ENCODE measurements at regions not wholly inside any gene's neighbourhood (a gene's known extent, or its start where the extent isn't known, plus 50 kb on each side); places are given as distances from the start of the nearest gene placed in this dataset.

DNA sequence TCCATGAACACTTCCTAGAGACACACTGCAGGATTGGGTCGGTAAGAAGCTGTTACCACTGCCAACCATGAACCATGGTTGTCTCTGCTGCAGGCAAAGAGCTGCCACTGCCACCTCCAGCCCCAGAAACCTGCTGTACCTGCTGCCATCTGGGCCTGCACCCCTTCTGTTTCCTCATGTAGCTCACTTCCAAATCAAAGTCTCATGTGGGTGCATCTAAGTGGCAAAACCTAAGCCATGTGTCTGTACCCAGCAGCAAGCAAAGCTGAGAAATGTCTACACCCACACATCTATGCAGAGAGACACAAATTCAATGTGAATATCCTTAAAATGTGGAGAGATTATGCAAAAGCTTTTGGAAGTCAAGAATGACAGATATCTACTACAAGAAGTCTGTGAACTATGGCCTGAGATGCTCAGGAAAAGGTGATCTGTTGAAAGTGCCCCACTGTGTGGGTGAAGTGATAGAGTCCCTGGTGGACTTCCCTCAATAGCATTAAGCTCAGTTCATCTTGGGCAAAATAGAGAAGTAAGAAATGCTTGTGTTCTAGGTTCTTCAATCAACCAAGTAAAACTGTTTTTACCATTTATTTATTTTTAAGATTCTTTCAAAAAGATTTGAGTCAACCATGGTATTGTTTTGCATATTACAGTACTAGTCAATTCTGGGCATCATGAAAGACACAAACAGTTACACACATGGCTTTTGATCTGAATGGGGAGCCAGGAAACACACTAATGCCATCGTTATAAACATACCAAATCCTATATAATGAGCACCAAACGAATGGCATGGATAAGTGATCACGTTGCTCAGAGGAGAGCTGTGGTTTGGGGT, 64.4 kb downstream of the FOS start:
- Histone ChIP-seq H4K5ac (ENCODE audit: low read depth, low read length) (no peak overlapping the region), H2BK5ac (ENCODE audit: low read depth, low read length, poor library complexity, severe bottlenecking) (no peak overlapping the region), H4K8ac (ENCODE audit: low read depth in 2 of 2, low read length in 2 of 2) (no peak overlapping the region), H3K79me1 (ENCODE audit: low read depth in 1 of 2, low read length in 2 of 2) (no peaks in the 10 kb centered on the region), H3K4me2 (ENCODE audit: low read depth, low read length) (no peak overlapping the region), H3K27ac (ENCODE audit: insufficient read depth, low read length) (no peak overlapping the region), H4K20me1 (ENCODE audit: insufficient read depth, low read length) (no peaks in the 10 kb centered on the region), H3K9me1 (ENCODE audit: insufficient read depth, low read length) (no peaks in the 10 kb centered on the region), H3K14ac (replicated peaks; ENCODE audit: low read depth, low read length) (no peak overlapping the region), H2BK20ac (ENCODE audit: low read depth, low read length) (no peak overlapping the region), H3K36me3 (ENCODE audit: control insufficient read depth, insufficient read depth, low read length) (no peaks in the 10 kb centered on the region), H3K4ac (ENCODE audit: low read depth, low read length) (no peak overlapping the region), H3K27me3 (ENCODE audit: control insufficient read depth, insufficient read depth, low read length) (peaks cover 50% of the 10 kb centered on the region), H2BK15ac (ENCODE audit: low read depth, low read length) (no peak overlapping the region), H3K18ac (ENCODE audit: low read depth, low read length) (no peak overlapping the region), H3K56ac (ENCODE audit: extremely low read depth, insufficient read depth, low read length) (no peak overlapping the region), H3K4me3 (ENCODE audit: insufficient read depth, low read depth, low read length) (no peak overlapping the region), H3K9me3 (ENCODE audit: control insufficient read depth, insufficient read depth, low read length) (0 out of 2 replicates have a peak, but pooled peaks cover 3% of the 10 kb centered on the region), H2AK9ac (replicated peaks; ENCODE audit: low read depth, low read length, poor library complexity) (no peak overlapping the region), H2AK5ac (ENCODE audit: low read depth, low read length) (no peak overlapping the region), H2AFZ (replicated peaks; ENCODE audit: low read length, poor library complexity) (no peak overlapping the region), H3K23ac (ENCODE audit: low read depth, low read length) (no peak overlapping the region), H4K91ac (ENCODE audit: insufficient read depth, low read depth, low read length) (no peak overlapping the region), H2BK120ac (ENCODE audit: low read depth, low read length) (no peak overlapping the region), H3K9ac (ENCODE audit: low read depth, low read length) (no peak overlapping the region), H3K4me1 (ENCODE audit: control insufficient read depth, insufficient read depth, low read length) (peaks cover 4% of the 10 kb centered on the region; the same call in 1 of the 2 replicates)
- POLR2A ChIA-PET (ENCODE audit: unreplicated experiment) = no interaction called here
- DNase-seq = no peak
- no TSS peak for BruUV-seq (replicated peaks)
- TF ChIP-seq RAD21 (IDR thresholded peaks at IDR 0.05; ENCODE audit: low read length) = no peak
- no peak for TF ChIP-seq MXI1 (IDR thresholded peaks at IDR 0.05; ENCODE audit: borderline replicate concordance, low read depth, low read length)
- TF ChIP-seq POLR2A (IDR thresholded peaks at IDR 0.05; ENCODE audit: low read depth, low read length) = no peak
- no peak for TF ChIP-seq BHLHE40 (IDR thresholded peaks at IDR 0.05; ENCODE audit: low read depth, low read length)
- no peak for TF ChIP-seq SMC3 (IDR thresholded peaks at IDR 0.05; ENCODE audit: low read depth, low read length)
- no peak for TF ChIP-seq RCOR1 (IDR thresholded peaks at IDR 0.05; ENCODE audit: insufficient replicate concordance, low read length)
- no peak for TF ChIP-seq CEBPB (IDR thresholded peaks at IDR 0.05; ENCODE audit: low read depth, low read length)
- TF ChIP-seq MAFK (IDR thresholded peaks at IDR 0.05; ENCODE audit: low read depth, low read length) = no peak
- TF ChIP-seq RFX5 (IDR thresholded peaks at IDR 0.05; ENCODE audit: low read depth, low read length) = no peak
- TF ChIP-seq, protein P1, sequence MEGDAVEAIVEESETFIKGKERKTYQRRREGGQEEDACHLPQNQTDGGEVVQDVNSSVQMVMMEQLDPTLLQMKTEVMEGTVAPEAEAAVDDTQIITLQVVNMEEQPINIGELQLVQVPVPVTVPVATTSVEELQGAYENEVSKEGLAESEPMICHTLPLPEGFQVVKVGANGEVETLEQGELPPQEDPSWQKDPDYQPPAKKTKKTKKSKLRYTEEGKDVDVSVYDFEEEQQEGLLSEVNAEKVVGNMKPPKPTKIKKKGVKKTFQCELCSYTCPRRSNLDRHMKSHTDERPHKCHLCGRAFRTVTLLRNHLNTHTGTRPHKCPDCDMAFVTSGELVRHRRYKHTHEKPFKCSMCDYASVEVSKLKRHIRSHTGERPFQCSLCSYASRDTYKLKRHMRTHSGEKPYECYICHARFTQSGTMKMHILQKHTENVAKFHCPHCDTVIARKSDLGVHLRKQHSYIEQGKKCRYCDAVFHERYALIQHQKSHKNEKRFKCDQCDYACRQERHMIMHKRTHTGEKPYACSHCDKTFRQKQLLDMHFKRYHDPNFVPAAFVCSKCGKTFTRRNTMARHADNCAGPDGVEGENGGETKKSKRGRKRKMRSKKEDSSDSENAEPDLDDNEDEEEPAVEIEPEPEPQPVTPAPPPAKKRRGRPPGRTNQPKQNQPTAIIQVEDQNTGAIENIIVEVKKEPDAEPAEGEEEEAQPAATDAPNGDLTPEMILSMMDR (conservative IDR thresholded peaks at IDR 0.05; ENCODE audit: low read depth, low read length) = no peak
- TF ChIP-seq CHD1 (IDR thresholded peaks at IDR 0.05; ENCODE audit: low read depth, low read length) = no peak
- no peak for TF ChIP-seq NFE2L2 (IDR thresholded peaks at IDR 0.05; ENCODE audit: low read depth, low read length)
- TF ChIP-seq, protein P2, sequence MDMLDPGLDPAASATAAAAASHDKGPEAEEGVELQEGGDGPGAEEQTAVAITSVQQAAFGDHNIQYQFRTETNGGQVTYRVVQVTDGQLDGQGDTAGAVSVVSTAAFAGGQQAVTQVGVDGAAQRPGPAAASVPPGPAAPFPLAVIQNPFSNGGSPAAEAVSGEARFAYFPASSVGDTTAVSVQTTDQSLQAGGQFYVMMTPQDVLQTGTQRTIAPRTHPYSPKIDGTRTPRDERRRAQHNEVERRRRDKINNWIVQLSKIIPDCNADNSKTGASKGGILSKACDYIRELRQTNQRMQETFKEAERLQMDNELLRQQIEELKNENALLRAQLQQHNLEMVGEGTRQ (IDR thresholded peaks at IDR 0.05; ENCODE audit: low read depth, low read length) = no peak
- no peak for TF ChIP-seq MAZ (IDR thresholded peaks at IDR 0.05; ENCODE audit: borderline replicate concordance, low read depth, low read length)
- TF ChIP-seq, protein P3, sequence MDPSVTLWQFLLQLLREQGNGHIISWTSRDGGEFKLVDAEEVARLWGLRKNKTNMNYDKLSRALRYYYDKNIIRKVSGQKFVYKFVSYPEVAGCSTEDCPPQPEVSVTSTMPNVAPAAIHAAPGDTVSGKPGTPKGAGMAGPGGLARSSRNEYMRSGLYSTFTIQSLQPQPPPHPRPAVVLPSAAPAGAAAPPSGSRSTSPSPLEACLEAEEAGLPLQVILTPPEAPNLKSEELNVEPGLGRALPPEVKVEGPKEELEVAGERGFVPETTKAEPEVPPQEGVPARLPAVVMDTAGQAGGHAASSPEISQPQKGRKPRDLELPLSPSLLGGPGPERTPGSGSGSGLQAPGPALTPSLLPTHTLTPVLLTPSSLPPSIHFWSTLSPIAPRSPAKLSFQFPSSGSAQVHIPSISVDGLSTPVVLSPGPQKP (IDR thresholded peaks at IDR 0.05; ENCODE audit: borderline replicate concordance, low read depth, low read length) = no peak
- WGBS, 2 experiments (ENCODE audit: extremely low coverage in 2 of 2, insufficient read length in 1 of 2) = 67% methylated on average over 1 of the region's 4 CpGs; no CpG with 5 or more reads in 1 of the 2 experiments
- no peak for ATAC-seq (ENCODE audit: low read depth)
- CTCF ChIA-PET = no interaction called here
- intact Hi-C loops (cut with micrococcal nuclease) (no loop called here), in situ Hi-C loops (cut with MboI; ENCODE audit: low sequenced_read_pairs) (no loop called here), dilution Hi-C loops (cut with HindIII; ENCODE audit: low sequenced_read_pairs, unreplicated experiment) (no loop called here)
